ENCODE measurements at regions not wholly inside any gene's neighbourhood (a gene's known extent, or its start where the extent isn't known, plus 50 kb on each side); places are given as distances from the start of the nearest gene placed in this dataset.

DNA sequence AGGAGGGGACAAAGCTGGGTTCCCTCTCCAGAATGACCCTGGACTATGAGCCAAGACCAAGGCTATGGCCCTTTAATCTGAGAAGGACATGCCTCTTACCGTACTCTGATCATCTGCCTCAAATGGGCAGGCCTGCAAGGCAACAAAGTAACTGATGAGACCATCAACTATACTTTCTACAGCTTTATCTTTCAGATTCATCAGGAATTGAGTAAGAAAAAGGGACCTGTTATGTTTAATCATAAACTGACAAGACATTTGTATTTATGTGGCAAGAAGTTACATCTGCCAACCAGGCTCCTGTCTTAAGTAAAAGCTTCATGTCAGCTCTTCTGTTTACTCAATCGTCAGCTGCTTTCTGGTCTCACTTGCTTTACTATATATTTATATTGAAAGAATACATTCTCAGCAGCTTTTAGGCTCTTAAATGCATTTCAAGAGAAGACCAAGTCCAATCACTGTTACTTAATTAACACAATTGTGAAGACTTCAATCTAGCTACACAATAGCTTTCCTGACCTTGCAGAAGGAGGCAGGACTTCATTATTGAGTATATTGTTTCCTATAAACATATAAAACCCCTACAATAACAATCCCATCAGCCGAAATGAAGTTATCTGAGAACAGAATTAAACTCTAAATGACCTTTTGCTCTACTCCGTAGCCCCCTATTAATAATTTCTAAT lies 163.8 kb downstream of the ETAA1 start:
- Histone ChIP-seq H3K4me1 (peaks cover 0 to 24% (median 6%) of the 10 kb centered on the region in 9 donors), H3K27ac (peak overlapping the region; percentile 40 to 82 (median 76)), H3K27me3 (no peaks in the 10 kb centered on the region), H3K36me3 (no peaks in the 10 kb centered on the region), H3K9me3 (no peaks in the 10 kb centered on the region), H3K4me3 (no peak overlapping the region)
- TF ChIP-seq, protein P1, sequence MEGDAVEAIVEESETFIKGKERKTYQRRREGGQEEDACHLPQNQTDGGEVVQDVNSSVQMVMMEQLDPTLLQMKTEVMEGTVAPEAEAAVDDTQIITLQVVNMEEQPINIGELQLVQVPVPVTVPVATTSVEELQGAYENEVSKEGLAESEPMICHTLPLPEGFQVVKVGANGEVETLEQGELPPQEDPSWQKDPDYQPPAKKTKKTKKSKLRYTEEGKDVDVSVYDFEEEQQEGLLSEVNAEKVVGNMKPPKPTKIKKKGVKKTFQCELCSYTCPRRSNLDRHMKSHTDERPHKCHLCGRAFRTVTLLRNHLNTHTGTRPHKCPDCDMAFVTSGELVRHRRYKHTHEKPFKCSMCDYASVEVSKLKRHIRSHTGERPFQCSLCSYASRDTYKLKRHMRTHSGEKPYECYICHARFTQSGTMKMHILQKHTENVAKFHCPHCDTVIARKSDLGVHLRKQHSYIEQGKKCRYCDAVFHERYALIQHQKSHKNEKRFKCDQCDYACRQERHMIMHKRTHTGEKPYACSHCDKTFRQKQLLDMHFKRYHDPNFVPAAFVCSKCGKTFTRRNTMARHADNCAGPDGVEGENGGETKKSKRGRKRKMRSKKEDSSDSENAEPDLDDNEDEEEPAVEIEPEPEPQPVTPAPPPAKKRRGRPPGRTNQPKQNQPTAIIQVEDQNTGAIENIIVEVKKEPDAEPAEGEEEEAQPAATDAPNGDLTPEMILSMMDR (IDR thresholded peaks at IDR 0.05): no peak
- intact Hi-C loops (cut with DNase I): loop anchor here in 4 of 10 donors (2.0 to 10.0 kb wide), 4 partner anchors 86 to 1126 kb away; partner anchors contain the start of gene MEIS1 (in 1 of the 4)
- 17 to 24% methylated on average over 4 of the region's 4 CpGs for WGBS, 2 donors
- DNase-seq (no peak), ATAC-seq (no peak)

DNA sequence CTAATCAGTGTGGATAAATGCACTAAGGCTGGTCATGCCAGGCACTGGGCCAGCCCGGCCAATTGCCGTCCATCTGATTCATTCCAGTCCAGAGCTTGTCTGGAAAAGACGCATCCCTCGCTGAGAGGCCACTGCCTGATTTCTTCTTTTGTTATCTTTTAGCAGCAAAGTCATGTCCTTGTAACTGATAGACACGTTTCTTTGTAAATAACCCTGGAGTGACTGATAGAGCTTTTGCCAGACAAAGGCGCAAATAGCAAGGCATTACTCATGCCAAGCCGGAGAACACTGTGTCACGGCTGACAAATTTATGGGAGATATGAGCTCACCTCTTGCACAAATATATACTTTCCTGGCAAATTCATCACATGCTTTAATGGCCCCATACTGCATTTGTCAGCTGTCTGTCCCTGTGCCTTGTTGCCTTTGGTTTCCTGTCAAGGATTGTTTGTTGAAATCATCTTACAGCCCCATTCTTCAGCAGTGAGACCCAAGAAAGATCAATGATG lies 164.4 kb downstream of the ETAA1 start:
- Histone ChIP-seq H3K27ac (peak overlapping the region; percentile 40 to 82 (median 76)), H3K36me3 (no peaks in the 10 kb centered on the region), H3K4me1 (peaks cover 0 to 24% (median 6%) of the 10 kb centered on the region in 9 donors), H3K4me3 (no peak overlapping the region), H3K27me3 (no peaks in the 10 kb centered on the region), H3K9me3 (no peaks in the 10 kb centered on the region)
- intact Hi-C loops (cut with DNase I): loop anchor here in 4 of 10 donors (2.0 to 10.0 kb wide), 4 partner anchors 86 to 1127 kb away; partner anchors contain the start of gene MEIS1 (in 1 of the 4)
- peak in 7 of 8 donors; percentile 39 to 97 (median 85) for ATAC-seq
- WGBS, 2 donors: 11 to 16% methylated on average over 8 of the region's 8 CpGs
- peak; percentile 51 to 77 for DNase-seq
- TF ChIP-seq, protein P1 (IDR thresholded peaks at IDR 0.05): no peak

DNA sequence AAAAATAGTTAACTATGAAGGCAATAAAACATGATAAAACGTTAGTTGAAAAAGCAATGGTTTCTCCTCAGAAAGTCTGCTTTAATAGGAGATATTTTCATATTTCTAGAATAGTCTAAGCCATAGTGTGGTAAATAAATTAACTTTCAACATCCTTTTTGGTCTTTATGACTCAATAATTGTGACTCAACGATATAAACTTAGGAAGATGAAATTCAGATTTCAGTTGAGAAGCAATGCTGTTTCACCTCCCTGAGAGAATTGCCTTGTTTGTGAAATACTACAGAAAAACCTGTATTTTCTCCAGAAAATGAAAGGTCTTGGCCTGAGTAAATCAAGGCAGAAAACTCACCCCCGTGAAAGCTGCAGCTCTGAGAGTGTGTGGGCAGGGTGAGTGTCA lies 166.9 kb downstream of the ETAA1 start:
- no peak for ATAC-seq
- Histone ChIP-seq H3K27me3 (no peaks in the 10 kb centered on the region), H3K4me1 (peaks cover 0 to 24% (median 6%) of the 10 kb centered on the region in 9 donors), H3K36me3 (no peaks in the 10 kb centered on the region), H3K4me3 (no peak overlapping the region), H3K9me3 (no peaks in the 10 kb centered on the region), H3K27ac (peak overlapping the region in 3 of 10 donors; percentile 15 to 79 (median 59))
- 63 to 66% methylated on average over 3 of the region's 3 CpGs for WGBS, 2 donors
- TF ChIP-seq, protein P1 (IDR thresholded peaks at IDR 0.05): no peak
- intact Hi-C loops (cut with DNase I): loop anchor here in 4 of 10 donors (5.0 to 10.0 kb wide), 3 partner anchors 83 to 1129 kb away; partner anchors contain the start of gene MEIS1 (in 1 of the 4)
- DNase-seq: no peak

DNA sequence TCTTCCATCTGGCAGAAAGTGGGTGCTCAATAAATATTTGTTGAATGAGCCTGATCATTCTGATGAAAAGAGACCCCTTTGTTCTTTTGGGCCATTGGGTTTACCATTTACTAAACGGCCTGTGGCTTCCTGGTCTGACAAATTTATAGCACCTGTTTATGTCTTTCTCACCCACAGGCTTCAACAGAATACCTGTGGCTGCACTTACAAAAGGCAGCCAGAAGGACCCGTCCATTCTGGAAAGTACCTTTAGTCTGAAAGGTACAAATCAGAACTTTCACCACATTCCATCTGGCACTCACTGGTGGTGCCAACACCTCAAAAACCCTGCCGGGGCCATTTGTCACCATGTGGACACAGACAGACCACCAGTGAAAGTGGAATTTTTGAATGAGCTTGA lies 167.5 kb downstream of the ETAA1 start:
- Histone ChIP-seq H3K27me3 (no peaks in the 10 kb centered on the region), H3K27ac (peak overlapping the region in 5 of 10 donors; percentile 15 to 79 (median 59)), H3K36me3 (no peaks in the 10 kb centered on the region), H3K4me3 (no peak overlapping the region), H3K4me1 (peaks cover 0 to 24% (median 6%) of the 10 kb centered on the region in 9 donors), H3K9me3 (no peaks in the 10 kb centered on the region)
- intact Hi-C loops (cut with DNase I): loop anchor here in 4 of 10 donors (5.0 to 10.0 kb wide), 3 partner anchors 83 to 1130 kb away; partner anchors contain the start of gene MEIS1 (in 1 of the 4)
- ATAC-seq (no peak), DNase-seq (no peak)
- TF ChIP-seq, protein P1 (IDR thresholded peaks at IDR 0.05): no peak
- 56 to 66% methylated on average over 3 of the region's 3 CpGs for WGBS, 2 donors

All from heart right ventricle (tissue), 16 donors.